Fibroblast of lung (primary cell): ENCODE measurements at regions not wholly inside any gene's neighbourhood (a gene's known extent, or its start where the extent isn't known, plus 50 kb on each side); places are given as distances from the start of the nearest gene placed in this dataset.

Source experiments
- EZH2 ChIP-seq: IDR thresholded peaks from 2 replicates; pipeline ENCODE4 v1.5.1; 2012; ENCODE audit warnings: low read length, control low read depth, mild to moderate bottlenecking; ENCODE audit errors: missing control alignments
- TF ChIP-seq, protein P1 (sequence below), 2 donors: IDR thresholded peaks in 1 of 2; conservative IDR thresholded peaks in 1 of 2; 1 replicate in 1 of 2; 2 replicates in 1 of 2; pipeline ENCODE4 v1.5.1; 2011 to 2012; ENCODE audit warnings: low read length in 2 of 2, control low read depth in 1 of 2, inconsistent platforms in 1 of 2, low read depth in 1 of 2, mild to moderate bottlenecking in 1 of 2

DNA sequence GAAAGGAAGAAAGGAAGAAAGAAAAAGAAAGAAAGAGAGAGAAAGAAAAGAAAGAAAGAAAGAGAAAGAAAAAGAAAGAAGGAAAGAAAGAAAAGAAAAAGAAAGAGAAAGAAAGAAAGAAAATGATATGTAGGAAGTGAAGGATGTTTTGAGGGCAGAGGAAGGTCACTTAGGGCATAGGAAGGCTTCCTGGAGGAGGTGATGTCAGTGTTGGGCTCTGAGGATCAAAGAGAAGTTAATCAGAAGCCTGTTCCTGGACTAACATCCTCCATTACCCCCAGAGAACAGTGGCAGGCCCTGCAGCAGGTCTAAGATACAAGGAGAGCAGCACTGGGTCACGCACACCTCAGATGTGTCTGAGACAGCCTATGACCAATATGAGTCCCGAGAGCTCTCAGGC is 54.7 kb upstream of the CALN1 start:
- TF ChIP-seq, protein P1, sequence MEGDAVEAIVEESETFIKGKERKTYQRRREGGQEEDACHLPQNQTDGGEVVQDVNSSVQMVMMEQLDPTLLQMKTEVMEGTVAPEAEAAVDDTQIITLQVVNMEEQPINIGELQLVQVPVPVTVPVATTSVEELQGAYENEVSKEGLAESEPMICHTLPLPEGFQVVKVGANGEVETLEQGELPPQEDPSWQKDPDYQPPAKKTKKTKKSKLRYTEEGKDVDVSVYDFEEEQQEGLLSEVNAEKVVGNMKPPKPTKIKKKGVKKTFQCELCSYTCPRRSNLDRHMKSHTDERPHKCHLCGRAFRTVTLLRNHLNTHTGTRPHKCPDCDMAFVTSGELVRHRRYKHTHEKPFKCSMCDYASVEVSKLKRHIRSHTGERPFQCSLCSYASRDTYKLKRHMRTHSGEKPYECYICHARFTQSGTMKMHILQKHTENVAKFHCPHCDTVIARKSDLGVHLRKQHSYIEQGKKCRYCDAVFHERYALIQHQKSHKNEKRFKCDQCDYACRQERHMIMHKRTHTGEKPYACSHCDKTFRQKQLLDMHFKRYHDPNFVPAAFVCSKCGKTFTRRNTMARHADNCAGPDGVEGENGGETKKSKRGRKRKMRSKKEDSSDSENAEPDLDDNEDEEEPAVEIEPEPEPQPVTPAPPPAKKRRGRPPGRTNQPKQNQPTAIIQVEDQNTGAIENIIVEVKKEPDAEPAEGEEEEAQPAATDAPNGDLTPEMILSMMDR (conservative IDR thresholded peaks at IDR 0.05 in 1 of 2, IDR thresholded peaks at IDR 0.05 in 1 of 2; ENCODE audit: low read depth in 1 of 2, low read length in 2 of 2), result no peak
- no peak for TF ChIP-seq EZH2
